Ishikawa (cell line): ENCODE measurements at regions not wholly inside any gene's neighbourhood (a gene's known extent, or its start where the extent isn't known, plus 50 kb on each side); places are given as distances from the start of the nearest gene placed in this dataset.

Experiments used
- CEBPB ChIP-seq: IDR thresholded peaks from 2 replicates; pipeline ENCODE4 v1.6.1; 2012
- CREB1 ChIP-seq: IDR thresholded peaks from 2 replicates; pipeline ENCODE4 v1.6.1; 2012; ENCODE audit warnings: low read depth
- EGR1 ChIP-seq: IDR thresholded peaks from 2 replicates; pipeline ENCODE4 v1.6.1; 2012
- EP300 ChIP-seq: IDR thresholded peaks from 2 replicates; pipeline ENCODE4 v1.6.1; 2012; ENCODE audit warnings: borderline replicate concordance
- FOXM1 ChIP-seq: IDR thresholded peaks from 2 replicates; pipeline ENCODE4 v1.6.1; 2012; ENCODE audit warnings: low read depth, borderline replicate concordance
- MAX ChIP-seq: IDR thresholded peaks from 2 replicates; pipeline ENCODE4 v1.6.1; 2012
- RAD21 ChIP-seq: IDR thresholded peaks from 2 replicates; pipeline ENCODE4 v1.6.1; 2012; ENCODE audit warnings: low read depth
- REST ChIP-seq: IDR thresholded peaks from 2 replicates; pipeline ENCODE4 v1.6.1; 2012; ENCODE audit warnings: low read depth, mild to moderate bottlenecking
- TAF1 ChIP-seq: IDR thresholded peaks from 2 replicates; pipeline ENCODE4 v1.6.1; 2012; ENCODE audit warnings: low read depth, mild to moderate bottlenecking
- TCF12 ChIP-seq: IDR thresholded peaks from 2 replicates; pipeline ENCODE4 v1.6.1; 2012; ENCODE audit warnings: low read depth
- TEAD4 ChIP-seq: IDR thresholded peaks from 2 replicates; pipeline ENCODE4 v1.6.1; 2012
- USF1 ChIP-seq: IDR thresholded peaks from 2 replicates; pipeline ENCODE4 v1.6.1; 2012
- YY1 ChIP-seq: IDR thresholded peaks from 2 replicates; pipeline ENCODE4 v1.6.1; 2012; ENCODE audit warnings: low read depth

GRCh38 chr3:72351536-72351935, 496.7 kb downstream of the SHQ1 start:
- no peak for TF ChIP-seq TEAD4
- TF ChIP-seq YY1, result no peak
- TF ChIP-seq CEBPB, result no peak
- no peak for TF ChIP-seq EP300
- no peak for TF ChIP-seq RAD21
- no peak for TF ChIP-seq FOXM1
- TF ChIP-seq MAX, result no peak
- TF ChIP-seq EGR1, result no peak
- TF ChIP-seq TAF1, result no peak
- TF ChIP-seq REST, result no peak
- no peak for TF ChIP-seq USF1
- TF ChIP-seq TCF12, result no peak
- no peak for TF ChIP-seq CREB1
